ENCODE measurements at regions not wholly inside any gene's neighbourhood (a gene's known extent, or its start where the extent isn't known, plus 50 kb on each side); places are given as distances from the start of the nearest gene placed in this dataset.

DNA sequence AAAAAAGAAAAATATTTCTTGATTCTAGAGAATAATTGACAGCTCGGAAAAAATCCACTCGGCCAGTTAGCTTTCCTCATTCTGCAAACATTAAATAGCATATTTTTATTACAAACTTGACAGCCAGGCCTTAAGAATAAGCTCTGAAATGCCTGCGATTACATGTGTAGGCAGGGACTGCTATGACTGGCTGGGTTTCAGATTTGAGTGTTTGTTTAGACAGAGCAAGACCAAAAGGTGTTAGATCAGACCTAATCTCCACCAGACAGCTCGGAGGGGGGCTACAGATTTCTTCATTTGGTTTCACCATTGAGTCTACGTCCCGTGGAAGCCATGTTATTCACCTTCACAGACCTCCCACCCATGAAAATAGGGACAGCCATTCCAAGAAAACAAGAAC lies 192.1 kb upstream of the ADAMTS5 start:
- TF ChIP-seq, protein P1, sequence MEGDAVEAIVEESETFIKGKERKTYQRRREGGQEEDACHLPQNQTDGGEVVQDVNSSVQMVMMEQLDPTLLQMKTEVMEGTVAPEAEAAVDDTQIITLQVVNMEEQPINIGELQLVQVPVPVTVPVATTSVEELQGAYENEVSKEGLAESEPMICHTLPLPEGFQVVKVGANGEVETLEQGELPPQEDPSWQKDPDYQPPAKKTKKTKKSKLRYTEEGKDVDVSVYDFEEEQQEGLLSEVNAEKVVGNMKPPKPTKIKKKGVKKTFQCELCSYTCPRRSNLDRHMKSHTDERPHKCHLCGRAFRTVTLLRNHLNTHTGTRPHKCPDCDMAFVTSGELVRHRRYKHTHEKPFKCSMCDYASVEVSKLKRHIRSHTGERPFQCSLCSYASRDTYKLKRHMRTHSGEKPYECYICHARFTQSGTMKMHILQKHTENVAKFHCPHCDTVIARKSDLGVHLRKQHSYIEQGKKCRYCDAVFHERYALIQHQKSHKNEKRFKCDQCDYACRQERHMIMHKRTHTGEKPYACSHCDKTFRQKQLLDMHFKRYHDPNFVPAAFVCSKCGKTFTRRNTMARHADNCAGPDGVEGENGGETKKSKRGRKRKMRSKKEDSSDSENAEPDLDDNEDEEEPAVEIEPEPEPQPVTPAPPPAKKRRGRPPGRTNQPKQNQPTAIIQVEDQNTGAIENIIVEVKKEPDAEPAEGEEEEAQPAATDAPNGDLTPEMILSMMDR (IDR thresholded peaks at IDR 0.05): no peak
- no peak for TF ChIP-seq POLR2A (IDR thresholded peaks at IDR 0.05)
